ENCODE measurements at regions not wholly inside any gene's neighbourhood (a gene's known extent, or its start where the extent isn't known, plus 50 kb on each side); places are given as distances from the start of the nearest gene placed in this dataset.

- no peaks in the 10 kb centered on the region for H3K36me3 ChIP-seq (ENCODE audit: control insufficient read depth in 5 of 5, insufficient read depth in 5 of 5, low read length in 5 of 5)
- no peak overlapping the region for H3K9ac ChIP-seq (ENCODE audit: low read length in 5 of 5)
- no peak overlapping the region for H3K27ac ChIP-seq (ENCODE audit: low read depth, low read length)
- H3K9me3 ChIP-seq (ENCODE audit: control insufficient read depth in 5 of 5, low read length in 5 of 5) = no peaks in the 10 kb centered on the region
- peaks cover 0 to 13% (median 2%) of the 10 kb centered on the region in 5 donors for H3K4me1 ChIP-seq (ENCODE audit: control insufficient read depth in 5 of 5, insufficient read depth in 5 of 5, low read length in 5 of 5)
- no peak overlapping the region for H3K4me3 ChIP-seq (ENCODE audit: low read depth in 1 of 5, low read length in 5 of 5)
- no peaks in the 10 kb centered on the region for H3K27me3 ChIP-seq (ENCODE audit: control insufficient read depth in 5 of 5, insufficient read depth in 4 of 5, low read length in 5 of 5)
Measured at GRCh38 chr3:124594581-124594980, 135.7 kb upstream of the UMPS start.

- Histone ChIP-seq H3K9me3 (ENCODE audit: control insufficient read depth in 5 of 5, low read length in 5 of 5) (no peaks in the 10 kb centered on the region), H3K36me3 (ENCODE audit: control insufficient read depth in 5 of 5, insufficient read depth in 5 of 5, low read length in 5 of 5) (no peaks in the 10 kb centered on the region), H3K4me3 (ENCODE audit: low read depth in 1 of 5, low read length in 5 of 5) (no peak overlapping the region), H3K27me3 (ENCODE audit: control insufficient read depth in 5 of 5, insufficient read depth in 4 of 5, low read length in 5 of 5) (no peaks in the 10 kb centered on the region), H3K4me1 (ENCODE audit: control insufficient read depth in 5 of 5, insufficient read depth in 5 of 5, low read length in 5 of 5) (peaks cover 0 to 30% (median 2%) of the 10 kb centered on the region in 5 donors), H3K9ac (ENCODE audit: low read length in 5 of 5) (no peak overlapping the region), H3K27ac (ENCODE audit: low read depth, low read length) (no peak overlapping the region)
Measured at GRCh38 chr3:124597273-124597672, 133.0 kb upstream of the UMPS start.

GRCh38 chr3:124597979-124598378 lies 132.3 kb upstream of the UMPS start:
- Histone ChIP-seq H3K36me3 (ENCODE audit: control insufficient read depth in 5 of 5, insufficient read depth in 5 of 5, low read length in 5 of 5) (no peaks in the 10 kb centered on the region), H3K9me3 (ENCODE audit: control insufficient read depth in 5 of 5, low read length in 5 of 5) (no peaks in the 10 kb centered on the region), H3K27me3 (ENCODE audit: control insufficient read depth in 5 of 5, insufficient read depth in 4 of 5, low read length in 5 of 5) (no peaks in the 10 kb centered on the region), H3K4me1 (ENCODE audit: control insufficient read depth in 5 of 5, insufficient read depth in 5 of 5, low read length in 5 of 5) (peaks cover 0 to 30% (median 2%) of the 10 kb centered on the region in 5 donors), H3K4me3 (ENCODE audit: low read depth in 1 of 5, low read length in 5 of 5) (no peak overlapping the region), H3K27ac (ENCODE audit: low read depth, low read length) (no peak overlapping the region), H3K9ac (ENCODE audit: low read length in 5 of 5) (no peak overlapping the region)

- Histone ChIP-seq H3K36me3 (ENCODE audit: control insufficient read depth in 5 of 5, insufficient read depth in 5 of 5, low read length in 5 of 5) (no peaks in the 10 kb centered on the region), H3K27ac (ENCODE audit: low read depth, low read length) (no peak overlapping the region), H3K27me3 (ENCODE audit: control insufficient read depth in 5 of 5, insufficient read depth in 4 of 5, low read length in 5 of 5) (no peaks in the 10 kb centered on the region), H3K4me1 (ENCODE audit: control insufficient read depth in 5 of 5, insufficient read depth in 5 of 5, low read length in 5 of 5) (peaks cover 0 to 30% (median 2%) of the 10 kb centered on the region in 5 donors), H3K9ac (ENCODE audit: low read length in 5 of 5) (no peak overlapping the region), H3K9me3 (ENCODE audit: control insufficient read depth in 5 of 5, low read length in 5 of 5) (no peaks in the 10 kb centered on the region), H3K4me3 (ENCODE audit: low read depth in 1 of 5, low read length in 5 of 5) (no peak overlapping the region)
Measured at GRCh38 chr3:124599147-124599765, 131.0 kb upstream of the UMPS start.

- H3K4me1 ChIP-seq (ENCODE audit: control insufficient read depth in 5 of 5, insufficient read depth in 5 of 5, low read length in 5 of 5) = peaks cover 0 to 30% (median 2%) of the 10 kb centered on the region in 5 donors
- no peaks in the 10 kb centered on the region for H3K36me3 ChIP-seq (ENCODE audit: control insufficient read depth in 5 of 5, insufficient read depth in 5 of 5, low read length in 5 of 5)
- no peak overlapping the region for H3K27ac ChIP-seq (ENCODE audit: low read depth, low read length)
- no peak overlapping the region for H3K4me3 ChIP-seq (ENCODE audit: low read depth in 1 of 5, low read length in 5 of 5)
- H3K27me3 ChIP-seq (ENCODE audit: control insufficient read depth in 5 of 5, insufficient read depth in 4 of 5, low read length in 5 of 5) = no peaks in the 10 kb centered on the region
- H3K9ac ChIP-seq (ENCODE audit: low read length in 5 of 5) = no peak overlapping the region
- no peaks in the 10 kb centered on the region for H3K9me3 ChIP-seq (ENCODE audit: control insufficient read depth in 5 of 5, low read length in 5 of 5)
Measured at GRCh38 chr3:124599779-124600693, 130.2 kb upstream of the UMPS start.

- no peaks in the 10 kb centered on the region for H3K27me3 ChIP-seq (ENCODE audit: control insufficient read depth in 5 of 5, insufficient read depth in 4 of 5, low read length in 5 of 5)
- H3K9me3 ChIP-seq (ENCODE audit: control insufficient read depth in 5 of 5, low read length in 5 of 5) = no peaks in the 10 kb centered on the region
- H3K4me3 ChIP-seq (ENCODE audit: low read depth in 1 of 5, low read length in 5 of 5) = no peak overlapping the region
- H3K36me3 ChIP-seq (ENCODE audit: control insufficient read depth in 5 of 5, insufficient read depth in 5 of 5, low read length in 5 of 5) = no peaks in the 10 kb centered on the region
- H3K4me1 ChIP-seq (ENCODE audit: control insufficient read depth in 5 of 5, insufficient read depth in 5 of 5, low read length in 5 of 5) = peaks cover 0 to 27% (median 2%) of the 10 kb centered on the region in 5 donors
- H3K27ac ChIP-seq (ENCODE audit: low read depth, low read length) = no peak overlapping the region
- H3K9ac ChIP-seq (ENCODE audit: low read length in 5 of 5) = no peak overlapping the region
Measured at GRCh38 chr3:124600765-124601164, 129.5 kb upstream of the UMPS start.

GRCh38 chr3:124601190-124601589 lies 129.1 kb upstream of the UMPS start:
- H3K4me3 ChIP-seq (ENCODE audit: low read depth in 1 of 5, low read length in 5 of 5) = no peak overlapping the region
- no peaks in the 10 kb centered on the region for H3K9me3 ChIP-seq (ENCODE audit: control insufficient read depth in 5 of 5, low read length in 5 of 5)
- no peaks in the 10 kb centered on the region for H3K27me3 ChIP-seq (ENCODE audit: control insufficient read depth in 5 of 5, insufficient read depth in 4 of 5, low read length in 5 of 5)
- H3K4me1 ChIP-seq (ENCODE audit: control insufficient read depth in 5 of 5, insufficient read depth in 5 of 5, low read length in 5 of 5) = peaks cover 0 to 27% (median 2%) of the 10 kb centered on the region in 5 donors
- H3K36me3 ChIP-seq (ENCODE audit: control insufficient read depth in 5 of 5, insufficient read depth in 5 of 5, low read length in 5 of 5) = no peaks in the 10 kb centered on the region
- no peak overlapping the region for H3K9ac ChIP-seq (ENCODE audit: low read length in 5 of 5)
- H3K27ac ChIP-seq (ENCODE audit: low read depth, low read length) = no peak overlapping the region

GRCh38 chr3:124602980-124603627 lies 127.1 kb upstream of the UMPS start:
- H3K9ac ChIP-seq (ENCODE audit: low read length in 5 of 5) = no peak overlapping the region
- no peak overlapping the region for H3K4me3 ChIP-seq (ENCODE audit: low read depth in 1 of 5, low read length in 5 of 5)
- no peak overlapping the region for H3K27ac ChIP-seq (ENCODE audit: low read depth, low read length)
- H3K9me3 ChIP-seq (ENCODE audit: control insufficient read depth in 5 of 5, low read length in 5 of 5) = no peaks in the 10 kb centered on the region
- peaks cover 0 to 22% (median 0%) of the 10 kb centered on the region in 5 donors for H3K4me1 ChIP-seq (ENCODE audit: control insufficient read depth in 5 of 5, insufficient read depth in 5 of 5, low read length in 5 of 5)
- no peaks in the 10 kb centered on the region for H3K27me3 ChIP-seq (ENCODE audit: control insufficient read depth in 5 of 5, insufficient read depth in 4 of 5, low read length in 5 of 5)
- no peaks in the 10 kb centered on the region for H3K36me3 ChIP-seq (ENCODE audit: control insufficient read depth in 5 of 5, insufficient read depth in 5 of 5, low read length in 5 of 5)

- H3K9ac ChIP-seq (ENCODE audit: low read length in 5 of 5) = no peak overlapping the region
- no peaks in the 10 kb centered on the region for H3K27me3 ChIP-seq (ENCODE audit: control insufficient read depth in 5 of 5, insufficient read depth in 4 of 5, low read length in 5 of 5)
- no peak overlapping the region for H3K27ac ChIP-seq (ENCODE audit: low read depth, low read length)
- H3K4me1 ChIP-seq (ENCODE audit: control insufficient read depth in 5 of 5, insufficient read depth in 5 of 5, low read length in 5 of 5) = peaks cover 0 to 5% (median 0%) of the 10 kb centered on the region in 5 donors
- H3K9me3 ChIP-seq (ENCODE audit: control insufficient read depth in 5 of 5, low read length in 5 of 5) = no peaks in the 10 kb centered on the region
- H3K4me3 ChIP-seq (ENCODE audit: low read depth in 1 of 5, low read length in 5 of 5) = no peak overlapping the region
- H3K36me3 ChIP-seq (ENCODE audit: control insufficient read depth in 5 of 5, insufficient read depth in 5 of 5, low read length in 5 of 5) = peaks cover 0 to 3% (median 0%) of the 10 kb centered on the region in 5 donors
Measured at GRCh38 chr3:124605781-124606579, 124.3 kb upstream of the UMPS start.
